HG03045 (cell line): ENCODE measurements at regions not wholly inside any gene's neighbourhood (a gene's known extent, or its start where the extent isn't known, plus 50 kb on each side); places are given as distances from the start of the nearest gene placed in this dataset.

Experiments used
- ATAC-seq: cut with Tn5 transposase; IDR thresholded peaks from one replicate; pipeline ENCODE4 v1.9.1; 2021; ENCODE audit warnings: mild to moderate bottlenecking, moderate library complexity; ENCODE audit not compliant: unreplicated experiment

- no peak for ATAC-seq
Measured at GRCh38 chr9:22278426-22278825, 168.2 kb upstream of the DMRTA1 start.

GRCh38 chr9:22279636-22280035 is 167.0 kb upstream of the DMRTA1 start:
- ATAC-seq: no peak

GRCh38 chr9:22285066-22285465 is 161.6 kb upstream of the DMRTA1 start:
- no peak for ATAC-seq

GRCh38 chr9:22286661-22287060 is 160.0 kb upstream of the DMRTA1 start:
- ATAC-seq: no peak

GRCh38 chr9:22288661-22289060 is 158.0 kb upstream of the DMRTA1 start:
- no peak for ATAC-seq

- ATAC-seq: no peak
Measured at GRCh38 chr9:22307013-22307711, 139.5 kb upstream of the DMRTA1 start.

GRCh38 chr9:22308177-22308576 is 138.4 kb upstream of the DMRTA1 start:
- ATAC-seq: no peak

GRCh38 chr9:22316645-22317044 is 130.0 kb upstream of the DMRTA1 start:
- no peak for ATAC-seq

- ATAC-seq: no peak
Measured at GRCh38 chr9:22331533-22331932, 115.1 kb upstream of the DMRTA1 start.

GRCh38 chr9:22332202-22332601 is 114.4 kb upstream of the DMRTA1 start:
- no peak for ATAC-seq

- ATAC-seq: no peak
Measured at GRCh38 chr9:22337261-22337660, 109.4 kb upstream of the DMRTA1 start.

GRCh38 chr9:22342491-22343217 is 104.0 kb upstream of the DMRTA1 start:
- ATAC-seq: no peak

- ATAC-seq: no peak
Measured at GRCh38 chr9:22343218-22343611, 103.4 kb upstream of the DMRTA1 start.

GRCh38 chr9:22354699-22355384 is 91.8 kb upstream of the DMRTA1 start:
- ATAC-seq: no peak

GRCh38 chr9:22356985-22357384 is 89.6 kb upstream of the DMRTA1 start:
- no peak for ATAC-seq

GRCh38 chr9:22363421-22363887 is 83.2 kb upstream of the DMRTA1 start:
- ATAC-seq: no peak

- no peak for ATAC-seq
Measured at GRCh38 chr9:22373636-22374035, 73.0 kb upstream of the DMRTA1 start.

- ATAC-seq: no peak
Measured at GRCh38 chr9:22374051-22374450, 72.6 kb upstream of the DMRTA1 start.

- ATAC-seq: no peak
Measured at GRCh38 chr9:22379272-22379671, 67.4 kb upstream of the DMRTA1 start.

- no peak for ATAC-seq
Measured at GRCh38 chr9:22381170-22381569, 65.5 kb upstream of the DMRTA1 start.

GRCh38 chr9:22382331-22382730 is 64.3 kb upstream of the DMRTA1 start:
- no peak for ATAC-seq

GRCh38 chr9:22383718-22384117 is 62.9 kb upstream of the DMRTA1 start:
- no peak for ATAC-seq
